MCF 10A (cell line): ENCODE measurements at regions not wholly inside any gene's neighbourhood (a gene's known extent, or its start where the extent isn't known, plus 50 kb on each side); places are given as distances from the start of the nearest gene placed in this dataset.

Source experiments
- BruUV-seq: library from RNA; stranded (reverse); fragments of 400-500 nt; replicated peaks from 2 replicates; lab custom pipeline; 2021; lab: Mats Ljungman, UMichigan
- CTCF ChIA-PET: fragments of 300-600 bp; sonication (Branson Sonifier 250); formaldehyde crosslinking; extraction: SDS; loops from one replicate; lab custom pipeline; 2021; ENCODE audit warnings: antibody characterized with exemption, inconsistent platforms; lab: Yijun Ruan, JAX
- POLR2A ChIA-PET: fragments of 300-600, 350-650 bp; sonication (Branson Sonifier 250); formaldehyde crosslinking; extraction: SDS; loops from one replicate; lab custom pipeline; 2020; ENCODE audit warnings: antibody characterized with exemption, inconsistent platforms; lab: Yijun Ruan, JAX
- DNase-seq: peaks from one replicate; pipeline ENCODE4 v3.0.0-alpha.2; 2018; ENCODE audit not compliant: unreplicated experiment
- H3K27ac Mint-ChIP-seq: one replicate; pipeline ENCODE4 v1.8.0; 2022; ENCODE audit warnings: mild to moderate bottlenecking, low read depth, mixed read lengths; ENCODE audit not compliant: unreplicated experiment
- H3K27me3 Mint-ChIP-seq: one replicate; pipeline ENCODE4 v1.8.0; 2022; ENCODE audit warnings: mixed read lengths; ENCODE audit not compliant: insufficient read depth, unreplicated experiment
- H3K36me3 Mint-ChIP-seq: one replicate; pipeline ENCODE4 v1.8.0; 2022; ENCODE audit warnings: mild to moderate bottlenecking, moderate library complexity, mixed read lengths; ENCODE audit not compliant: insufficient read depth, unreplicated experiment
- H3K4me1 Mint-ChIP-seq: one replicate; pipeline ENCODE4 v1.8.0; 2022; ENCODE audit warnings: mixed read lengths; ENCODE audit not compliant: insufficient read depth, unreplicated experiment
- H3K4me3 Mint-ChIP-seq: one replicate; pipeline ENCODE4 v1.8.0; 2022; ENCODE audit warnings: mild to moderate bottlenecking, moderate library complexity, mixed read lengths; ENCODE audit not compliant: unreplicated experiment
- H3K9me3 Mint-ChIP-seq: one replicate; pipeline ENCODE4 v1.8.0; 2022; ENCODE audit warnings: mixed read lengths; ENCODE audit not compliant: unreplicated experiment
- intact Hi-C: fragments of 100-400 bp; cut with micrococcal nuclease; formaldehyde crosslinking; loops from 2 replicates; pipeline ENCODE4 v1.14.1; 2022
- TF ChIP-seq, protein P1 (sequence below): fragments of 200-600 bp; IDR thresholded peaks from one replicate; pipeline ENCODE4 v1.8.0; 2022; ENCODE audit warnings: antibody characterized with exemption, mild to moderate bottlenecking; ENCODE audit not compliant: unreplicated experiment

DNA sequence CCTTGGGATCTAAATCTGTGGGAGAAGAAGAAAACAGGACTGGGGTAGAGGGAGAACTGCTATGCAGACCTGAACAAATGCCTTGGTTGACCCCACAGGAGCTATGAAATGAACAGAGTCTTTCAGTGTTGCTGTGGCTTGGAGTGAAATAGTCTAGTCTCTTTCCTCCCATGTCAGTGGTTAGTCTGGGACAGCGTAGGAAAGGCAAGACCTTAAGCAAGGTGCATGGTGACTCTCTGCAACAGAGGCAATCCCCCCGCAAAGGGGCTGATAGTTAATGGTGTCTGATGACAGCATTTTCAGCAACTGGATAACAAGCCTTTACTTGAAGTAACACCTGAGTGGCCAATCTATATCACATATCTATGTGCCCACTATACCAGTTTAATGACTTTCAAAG is 62.3 kb downstream of the ARL4A start:
- intact Hi-C loops: no loop called here
- CTCF ChIA-PET: no interaction called here
- H3K27ac Mint-ChIP-seq: no peak overlapping the region
- H3K27me3 Mint-ChIP-seq: no peaks in the 10 kb centered on the region
- no peaks in the 10 kb centered on the region for H3K9me3 Mint-ChIP-seq
- TF ChIP-seq, protein P1, sequence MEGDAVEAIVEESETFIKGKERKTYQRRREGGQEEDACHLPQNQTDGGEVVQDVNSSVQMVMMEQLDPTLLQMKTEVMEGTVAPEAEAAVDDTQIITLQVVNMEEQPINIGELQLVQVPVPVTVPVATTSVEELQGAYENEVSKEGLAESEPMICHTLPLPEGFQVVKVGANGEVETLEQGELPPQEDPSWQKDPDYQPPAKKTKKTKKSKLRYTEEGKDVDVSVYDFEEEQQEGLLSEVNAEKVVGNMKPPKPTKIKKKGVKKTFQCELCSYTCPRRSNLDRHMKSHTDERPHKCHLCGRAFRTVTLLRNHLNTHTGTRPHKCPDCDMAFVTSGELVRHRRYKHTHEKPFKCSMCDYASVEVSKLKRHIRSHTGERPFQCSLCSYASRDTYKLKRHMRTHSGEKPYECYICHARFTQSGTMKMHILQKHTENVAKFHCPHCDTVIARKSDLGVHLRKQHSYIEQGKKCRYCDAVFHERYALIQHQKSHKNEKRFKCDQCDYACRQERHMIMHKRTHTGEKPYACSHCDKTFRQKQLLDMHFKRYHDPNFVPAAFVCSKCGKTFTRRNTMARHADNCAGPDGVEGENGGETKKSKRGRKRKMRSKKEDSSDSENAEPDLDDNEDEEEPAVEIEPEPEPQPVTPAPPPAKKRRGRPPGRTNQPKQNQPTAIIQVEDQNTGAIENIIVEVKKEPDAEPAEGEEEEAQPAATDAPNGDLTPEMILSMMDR: no peak
- POLR2A ChIA-PET: interaction anchor here (1.2 kb wide), 1 partner anchor 19 kb away, joined by 3 read pairs; no protein-coding TSS in a partner anchor
- no TSS peak for BruUV-seq
- H3K4me3 Mint-ChIP-seq: no peak overlapping the region
- DNase-seq: no peak
- H3K4me1 Mint-ChIP-seq: peaks cover 6% of the 10 kb centered on the region
- no peaks in the 10 kb centered on the region for H3K36me3 Mint-ChIP-seq

DNA sequence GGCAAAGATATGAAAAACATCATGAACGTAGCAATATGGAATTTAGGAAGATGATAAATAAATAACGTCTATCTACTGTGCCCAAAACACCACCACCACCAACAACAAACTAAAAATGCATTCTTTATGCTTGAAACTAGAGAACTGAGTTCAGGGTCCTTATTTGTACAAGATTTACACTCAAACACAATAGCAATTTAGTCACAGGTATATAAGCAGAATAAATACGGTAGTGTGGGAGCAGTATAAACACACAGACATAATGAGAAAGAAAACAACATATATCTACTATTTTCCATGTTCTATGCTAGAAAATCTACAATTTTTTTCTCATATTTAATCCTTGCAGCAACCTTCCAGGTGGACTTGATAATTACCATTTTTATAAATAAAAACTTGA is 64.3 kb downstream of the ARL4A start:
- H3K9me3 Mint-ChIP-seq: no peaks in the 10 kb centered on the region

DNA sequence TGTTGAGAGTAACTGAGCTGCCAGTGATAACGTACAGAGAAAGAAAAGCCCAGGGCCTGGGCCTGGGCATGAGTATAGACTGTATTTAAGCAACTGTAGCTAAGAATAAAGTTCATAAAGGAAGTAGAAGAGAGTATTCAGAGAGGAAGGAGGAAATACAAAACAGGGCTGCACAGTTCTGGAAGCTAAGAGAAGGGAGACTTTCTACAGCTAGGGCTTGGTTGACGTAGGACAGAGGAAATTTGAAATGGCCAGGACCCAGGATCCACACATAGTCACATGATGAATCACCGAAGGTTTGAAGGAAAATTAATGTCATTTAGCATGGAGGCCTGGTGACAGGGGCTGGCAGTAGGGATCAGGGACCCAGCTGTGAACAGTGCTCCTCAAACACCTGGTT is 66.7 kb downstream of the ARL4A start:
- CTCF ChIA-PET: interaction anchor here (0.8 kb wide), 1 partner anchor 71 kb away, joined by 3 read pairs; no protein-coding TSS in a partner anchor
- DNase-seq: no peak

More for the DNA sequence above, 64.3 kb downstream of the ARL4A start:
- H3K4me3 Mint-ChIP-seq: no peak overlapping the region
- CTCF ChIA-PET: no interaction called here
- no peaks in the 10 kb centered on the region for H3K36me3 Mint-ChIP-seq
- BruUV-seq: no TSS peak
- intact Hi-C loops: no loop called here
- DNase-seq: no peak
- H3K27ac Mint-ChIP-seq: no peak overlapping the region
- H3K27me3 Mint-ChIP-seq: no peaks in the 10 kb centered on the region
- peaks cover 6% of the 10 kb centered on the region for H3K4me1 Mint-ChIP-seq
- TF ChIP-seq, protein P1: no peak
- POLR2A ChIA-PET: no interaction called here

DNA sequence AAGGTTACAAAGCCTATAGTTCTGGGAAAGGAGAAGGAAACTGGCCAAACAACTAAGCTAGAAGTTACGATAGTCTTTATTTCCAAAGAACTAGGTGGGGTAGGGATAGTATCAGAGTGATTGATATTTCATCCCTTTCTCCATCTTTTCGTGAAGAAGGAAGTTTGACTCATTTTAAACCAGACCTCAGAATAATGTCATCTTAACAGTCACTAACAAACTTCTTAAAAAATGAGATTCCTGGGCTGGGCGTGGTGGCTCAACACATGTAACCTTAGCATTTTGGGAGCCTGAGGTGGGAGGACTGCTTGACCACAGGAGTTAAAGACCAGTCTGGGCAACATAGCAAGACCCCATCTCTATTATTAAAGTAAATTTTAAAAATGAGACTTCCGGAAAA is 69.4 kb downstream of the ARL4A start:
- TF ChIP-seq, protein P1: no peak
- peaks cover 13% of the 10 kb centered on the region for H3K4me1 Mint-ChIP-seq
- BruUV-seq: no TSS peak
- H3K4me3 Mint-ChIP-seq: no peak overlapping the region
- intact Hi-C loops: no loop called here
- CTCF ChIA-PET: no interaction called here
- POLR2A ChIA-PET: no interaction called here
- peaks cover 8% of the 10 kb centered on the region for H3K9me3 Mint-ChIP-seq
- no peaks in the 10 kb centered on the region for H3K36me3 Mint-ChIP-seq
- DNase-seq: no peak
- H3K27me3 Mint-ChIP-seq: no peaks in the 10 kb centered on the region
- peak overlapping the region; percentile 17 for H3K27ac Mint-ChIP-seq

More for the DNA sequence above, 66.7 kb downstream of the ARL4A start:
- Mint-ChIP-seq H3K27me3 (no peaks in the 10 kb centered on the region), H3K4me3 (no peak overlapping the region), H3K9me3 (no peaks in the 10 kb centered on the region), H3K27ac (no peak overlapping the region), H3K36me3 (no peaks in the 10 kb centered on the region), H3K4me1 (peaks cover 13% of the 10 kb centered on the region)
- intact Hi-C loops: no loop called here
- TF ChIP-seq, protein P1: no peak
- POLR2A ChIA-PET: interaction anchor here (0.6 to 0.9 kb wide), 2 partner anchors 37 to 131 kb away, joined by 3 read pairs; no protein-coding TSS in a partner anchor
- no TSS peak for BruUV-seq
